GM23338 (cell line): ENCODE measurements at regions not wholly inside any gene's neighbourhood (a gene's known extent, or its start where the extent isn't known, plus 50 kb on each side); places are given as distances from the start of the nearest gene placed in this dataset.

Source experiments
- ATAC-seq: fragments of 200-7000 bp; cut with Tn5 transposase; 3 replicates; pipeline ENCODE4 v1.9.1; 2020
- DNase-seq: peaks from one replicate; pipeline ENCODE4 v3.0.0-alpha.2; 2015; ENCODE audit warnings: low spot score
- H2AFZ ChIP-seq: fragments of 200-600 bp; sonication (generic); 2 replicates; pipeline ENCODE4 v1.8.0; 2016; ENCODE audit warnings: antibody characterized with exemption, mild to moderate bottlenecking, moderate library complexity
- H3F3A ChIP-seq: fragments of 200-600 bp; sonication (generic); replicated peaks from 2 replicates; pipeline ENCODE4 v1.8.0; 2017; ENCODE audit warnings: antibody characterized with exemption, mixed run types, low read depth
- H3K27ac ChIP-seq: fragments of 200-600 bp; sonication (generic); 2 replicates; pipeline ENCODE4 v1.6.1; 2016; ENCODE audit warnings: low read depth
- H3K27me3 ChIP-seq: fragments of 200-600 bp; sonication (generic); 2 replicates; pipeline ENCODE4 v1.8.0; 2016; ENCODE audit warnings: mild to moderate bottlenecking, mixed run types, moderate library complexity; ENCODE audit not compliant: insufficient read depth
- H3K36me3 ChIP-seq: fragments of 200-600 bp; sonication (generic); 2 replicates; pipeline ENCODE4 v1.8.0; 2016; ENCODE audit warnings: mild to moderate bottlenecking; ENCODE audit not compliant: insufficient read depth
- H3K4me1 ChIP-seq: fragments of 200-600 bp; sonication (generic); 2 replicates; pipeline ENCODE4 v1.8.0; 2016; ENCODE audit warnings: mild to moderate bottlenecking, moderate library complexity; ENCODE audit not compliant: insufficient read depth
- H3K4me2 ChIP-seq: fragments of 200-600 bp; sonication (generic); 2 replicates; pipeline ENCODE4 v1.7.1; 2017; ENCODE audit warnings: mixed run types
- H3K4me3 ChIP-seq: fragments of 200-600 bp; sonication (generic); 2 replicates; pipeline ENCODE4 v1.6.1; 2016; ENCODE audit warnings: mixed run types
- H3K79me2 ChIP-seq: fragments of 200-600 bp; sonication (generic); replicated peaks from 2 replicates; pipeline ENCODE4 v1.8.0; 2017; ENCODE audit warnings: mild to moderate bottlenecking; ENCODE audit not compliant: insufficient read depth
- H3K9me2 ChIP-seq: fragments of 200-600 bp; sonication (generic); 2 replicates; pipeline ENCODE4 v1.8.0; 2017; ENCODE audit not compliant: insufficient read depth
- H4K20me1 ChIP-seq: fragments of 200-600 bp; sonication (generic); replicated peaks from 2 replicates; pipeline ENCODE4 v1.8.0; 2017; ENCODE audit warnings: mild to moderate bottlenecking; ENCODE audit not compliant: insufficient read depth
- H3K27ac Mint-ChIP-seq: 2 replicates; pipeline ENCODE4 v1.8.0; 2020; ENCODE audit warnings: inconsistent platforms, mild to moderate bottlenecking, moderate library complexity, mixed read lengths
- H3K27me3 Mint-ChIP-seq: 3 replicates; pipeline ENCODE4 v1.8.0; 2022; ENCODE audit warnings: low read depth, mild to moderate bottlenecking, moderate library complexity, mixed read lengths, inconsistent platforms; ENCODE audit not compliant: insufficient read depth, poor library complexity
- H3K36me3 Mint-ChIP-seq: 3 replicates; pipeline ENCODE4 v1.8.0; 2021; ENCODE audit warnings: low read depth, mild to moderate bottlenecking, inconsistent platforms, moderate library complexity, mixed read lengths
- H3K4me1 Mint-ChIP-seq: 3 replicates; pipeline ENCODE4 v1.8.0; 2020; ENCODE audit warnings: mild to moderate bottlenecking, inconsistent platforms, mixed read lengths
- H3K4me3 Mint-ChIP-seq: 3 replicates; pipeline ENCODE4 v1.8.0; 2021; ENCODE audit warnings: moderate library complexity, mild to moderate bottlenecking, inconsistent platforms, mixed read lengths
- H3K9me3 Mint-ChIP-seq: 3 replicates; pipeline ENCODE4 v1.8.0; 2020; ENCODE audit warnings: moderate library complexity, mild to moderate bottlenecking, inconsistent platforms, mixed read lengths
- EZH2 ChIP-seq: fragments of 200-600 bp; sonication (generic); IDR thresholded peaks from one replicate; pipeline ENCODE4 v1.8.0; 2017; ENCODE audit warnings: antibody characterized with exemption, mild to moderate bottlenecking, low read depth; ENCODE audit not compliant: unreplicated experiment
- EZH2phosphoT487 ChIP-seq: fragments of 200-600 bp; sonication (generic); IDR thresholded peaks from one replicate; pipeline ENCODE4 v1.8.1; 2018; ENCODE audit warnings: antibody characterized with exemption; ENCODE audit not compliant: unreplicated experiment
- NANOG ChIP-seq: IDR thresholded peaks from 2 replicates; pipeline ENCODE4 v1.6.1; 2016; ENCODE audit warnings: antibody characterized with exemption, borderline replicate concordance
- POLR2AphosphoS5 ChIP-seq: IDR thresholded peaks from 2 replicates; pipeline ENCODE4 v1.6.1; 2016; ENCODE audit warnings: antibody characterized with exemption, low read depth
- REST ChIP-seq: IDR thresholded peaks from one replicate; pipeline ENCODE4 v1.6.1; 2018; ENCODE audit warnings: antibody characterized with exemption; ENCODE audit not compliant: unreplicated experiment
- STAT1 ChIP-seq: IDR thresholded peaks from one replicate; pipeline ENCODE4 v1.6.1; 2016; ENCODE audit warnings: antibody characterized with exemption; ENCODE audit not compliant: unreplicated experiment
- ZNF331 ChIP-seq: fragments of 250-450 bp; sonication (Bioruptor Pico); IDR thresholded peaks from 2 replicates; pipeline ENCODE4 v1.5.0; 2020; ENCODE audit warnings: low read depth, mild to moderate bottlenecking, moderate library complexity
- ZNF462 ChIP-seq: fragments of 250-450 bp; sonication (Bioruptor Pico); IDR thresholded peaks from 2 replicates; pipeline ENCODE4 v1.5.0; 2020; ENCODE audit warnings: mild to moderate bottlenecking, moderate library complexity

GRCh38 chr12:45517381-45517780, 212.1 kb upstream of the ARID2 start:
- no peak overlapping the region for H3K4me2 ChIP-seq
- H3K4me3 Mint-ChIP-seq, result no peak overlapping the region
- H3K4me1 ChIP-seq, result no peaks in the 10 kb centered on the region
- H3K27ac Mint-ChIP-seq, result no peak overlapping the region
- H3K9me3 Mint-ChIP-seq, result peaks cover 1% of the 10 kb centered on the region; the same call in 2 of the 3 replicates
- TF ChIP-seq EZH2 (no peak), ZNF331 (CRISPR knock-in tag) (no peak), POLR2AphosphoS5 (no peak), EZH2phosphoT487 (no peak), ZNF462 (CRISPR knock-in tag) (no peak), STAT1 (no peak), NANOG (no peak), REST (no peak)
- H3K27ac ChIP-seq, result no peak overlapping the region
- no peak for ATAC-seq
- H3K79me2 ChIP-seq, result no peaks in the 10 kb centered on the region
- no peak for DNase-seq
- H3K4me1 Mint-ChIP-seq, result peaks cover 4% of the 10 kb centered on the region; the same call in 1 of the 3 replicates
- no peak overlapping the region for H3K4me3 ChIP-seq
- no peaks in the 10 kb centered on the region for H3K27me3 ChIP-seq
- H3K27me3 Mint-ChIP-seq, result peaks cover 2% of the 10 kb centered on the region
- no peak overlapping the region for H2AFZ ChIP-seq
- no peaks in the 10 kb centered on the region; the same call in 2 of the 3 replicates for H3K36me3 Mint-ChIP-seq
- no peaks in the 10 kb centered on the region for H3K36me3 ChIP-seq
- no peaks in the 10 kb centered on the region for H3K9me2 ChIP-seq
- no peaks in the 10 kb centered on the region for H3F3A ChIP-seq
- no peaks in the 10 kb centered on the region for H4K20me1 ChIP-seq
